ENCODE measurements at regions not wholly inside any gene's neighbourhood (a gene's known extent, or its start where the extent isn't known, plus 50 kb on each side); places are given as distances from the start of the nearest gene placed in this dataset.

- DNase-seq (ENCODE audit: low spot score), result no peak
- ATAC-seq (ENCODE audit: insufficient number of reproducible peaks, low FRiP score, low read depth), result no peak
Measured at GRCh38 chr11:119903389-119903788, 174.4 kb upstream of the NECTIN1 start.

DNA sequence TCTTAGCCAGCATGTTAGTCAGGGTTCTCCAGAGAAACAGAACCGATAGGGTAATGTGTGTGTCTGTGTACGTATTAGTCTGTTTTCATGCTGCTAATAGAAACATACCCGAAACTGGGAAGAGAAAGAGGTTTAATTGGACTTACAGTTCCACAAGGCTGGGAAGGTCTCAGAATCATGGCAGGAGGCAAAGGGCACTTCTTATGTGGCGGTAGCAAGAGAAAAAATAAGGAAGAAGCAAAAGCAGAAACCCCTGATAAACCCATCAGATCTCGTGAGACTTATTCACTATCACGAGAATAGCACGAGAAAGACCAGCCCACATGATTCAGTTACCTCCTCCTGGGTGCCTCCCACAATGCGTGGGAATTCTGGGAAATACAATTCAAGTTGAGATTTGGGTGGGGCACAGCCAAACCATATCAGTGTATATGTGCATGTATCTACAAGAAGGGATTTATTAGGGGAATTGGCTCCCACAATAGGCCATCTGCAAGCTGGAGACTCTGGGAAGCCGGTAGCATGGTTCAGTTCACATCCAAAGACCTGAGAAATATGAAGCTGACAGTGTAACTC lies 173.7 kb upstream of the NECTIN1 start:
- H3K4me1 ChIP-seq (ENCODE audit: control insufficient read depth in 1 of 2, low read depth in 2 of 2), result peaks cover 1% of the 10 kb centered on the region in 2 donors
- H3K9me3 ChIP-seq, result no peaks in the 10 kb centered on the region
- ATAC-seq (ENCODE audit: insufficient number of reproducible peaks, low FRiP score, low read depth), result no peak
- H3K27ac ChIP-seq, result no peak overlapping the region
- TF ChIP-seq, protein P1, sequence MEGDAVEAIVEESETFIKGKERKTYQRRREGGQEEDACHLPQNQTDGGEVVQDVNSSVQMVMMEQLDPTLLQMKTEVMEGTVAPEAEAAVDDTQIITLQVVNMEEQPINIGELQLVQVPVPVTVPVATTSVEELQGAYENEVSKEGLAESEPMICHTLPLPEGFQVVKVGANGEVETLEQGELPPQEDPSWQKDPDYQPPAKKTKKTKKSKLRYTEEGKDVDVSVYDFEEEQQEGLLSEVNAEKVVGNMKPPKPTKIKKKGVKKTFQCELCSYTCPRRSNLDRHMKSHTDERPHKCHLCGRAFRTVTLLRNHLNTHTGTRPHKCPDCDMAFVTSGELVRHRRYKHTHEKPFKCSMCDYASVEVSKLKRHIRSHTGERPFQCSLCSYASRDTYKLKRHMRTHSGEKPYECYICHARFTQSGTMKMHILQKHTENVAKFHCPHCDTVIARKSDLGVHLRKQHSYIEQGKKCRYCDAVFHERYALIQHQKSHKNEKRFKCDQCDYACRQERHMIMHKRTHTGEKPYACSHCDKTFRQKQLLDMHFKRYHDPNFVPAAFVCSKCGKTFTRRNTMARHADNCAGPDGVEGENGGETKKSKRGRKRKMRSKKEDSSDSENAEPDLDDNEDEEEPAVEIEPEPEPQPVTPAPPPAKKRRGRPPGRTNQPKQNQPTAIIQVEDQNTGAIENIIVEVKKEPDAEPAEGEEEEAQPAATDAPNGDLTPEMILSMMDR (IDR thresholded peaks at IDR 0.05), result no peak
- H3K27me3 ChIP-seq (replicated peaks; ENCODE audit: insufficient read depth), result no peaks in the 10 kb centered on the region
- no peak overlapping the region for H3K4me3 ChIP-seq
- H3K36me3 ChIP-seq, result no peaks in the 10 kb centered on the region
- no peak for DNase-seq (ENCODE audit: low spot score)

More at GRCh38 chr11:119903389-119903788, 174.4 kb upstream of the NECTIN1 start:
- Histone ChIP-seq H3K4me1 (ENCODE audit: control insufficient read depth in 1 of 2, low read depth in 2 of 2) (no peaks in the 10 kb centered on the region), H3K4me3 (no peak overlapping the region), H3K27ac (no peak overlapping the region), H3K9me3 (no peaks in the 10 kb centered on the region), H3K27me3 (replicated peaks; ENCODE audit: insufficient read depth) (no peaks in the 10 kb centered on the region), H3K36me3 (no peaks in the 10 kb centered on the region)
- TF ChIP-seq, protein P1 (IDR thresholded peaks at IDR 0.05), result no peak

GRCh38 chr11:119901657-119902577 lies 172.9 kb upstream of the NECTIN1 start:
- no peaks in the 10 kb centered on the region for H3K9me3 ChIP-seq
- no peak overlapping the region for H3K27ac ChIP-seq
- TF ChIP-seq, protein P1 (IDR thresholded peaks at IDR 0.05), result no peak
- peaks cover 6 to 10% of the 10 kb centered on the region in 2 donors for H3K4me1 ChIP-seq (ENCODE audit: control insufficient read depth in 1 of 2, low read depth in 2 of 2)
- H3K27me3 ChIP-seq (replicated peaks; ENCODE audit: insufficient read depth), result no peaks in the 10 kb centered on the region
- no peaks in the 10 kb centered on the region for H3K36me3 ChIP-seq
- no peak for DNase-seq (ENCODE audit: low spot score)
- no peak for ATAC-seq (ENCODE audit: insufficient number of reproducible peaks, low FRiP score, low read depth)
- H3K4me3 ChIP-seq, result no peak overlapping the region

DNA sequence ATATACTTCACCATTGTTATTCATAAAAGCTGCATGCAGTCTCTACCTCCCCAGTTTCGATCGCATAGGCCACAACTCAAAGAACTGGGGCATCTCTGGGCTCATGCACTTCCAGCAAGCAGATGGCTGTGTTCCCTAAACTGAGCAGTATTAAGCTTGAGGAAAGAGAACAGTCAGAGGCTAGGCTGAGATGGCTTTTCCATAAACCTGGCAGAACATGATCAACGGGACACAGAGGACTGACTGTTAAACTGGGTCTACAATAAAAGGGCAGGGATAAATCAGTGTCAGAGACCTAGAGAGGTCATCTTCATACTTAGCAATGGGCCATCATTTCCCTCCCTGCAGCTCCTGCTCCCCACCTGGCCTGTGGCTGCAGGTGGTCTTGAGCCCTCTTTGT lies 171.0 kb upstream of the NECTIN1 start:
- DNase-seq (ENCODE audit: low spot score), result no peak
- Histone ChIP-seq H3K4me3 (no peak overlapping the region), H3K4me1 (ENCODE audit: control insufficient read depth in 1 of 2, low read depth in 2 of 2) (peaks cover 6 to 11% of the 10 kb centered on the region in 2 donors)

GRCh38 chr11:119897576-119897975 lies 168.6 kb upstream of the NECTIN1 start:
- ATAC-seq (ENCODE audit: insufficient number of reproducible peaks, low FRiP score, low read depth), result no peak
- Histone ChIP-seq H3K4me1 (ENCODE audit: control insufficient read depth in 1 of 2, low read depth in 2 of 2) (peaks cover 6 to 11% of the 10 kb centered on the region in 2 donors), H3K4me3 (no peak overlapping the region), H3K9me3 (no peaks in the 10 kb centered on the region), H3K27ac (peak overlapping the region in 1 of 2 donors; percentile 70), H3K36me3 (no peaks in the 10 kb centered on the region), H3K27me3 (replicated peaks; ENCODE audit: insufficient read depth) (no peaks in the 10 kb centered on the region)
- no peak for DNase-seq (ENCODE audit: low spot score)
- TF ChIP-seq, protein P1 (IDR thresholded peaks at IDR 0.05), result no peak

More for the DNA sequence above, 171.0 kb upstream of the NECTIN1 start:
- Histone ChIP-seq H3K9me3 (no peaks in the 10 kb centered on the region), H3K27ac (no peak overlapping the region), H3K27me3 (replicated peaks; ENCODE audit: insufficient read depth) (no peaks in the 10 kb centered on the region), H3K36me3 (no peaks in the 10 kb centered on the region)
- ATAC-seq (ENCODE audit: insufficient number of reproducible peaks, low FRiP score, low read depth), result no peak
- TF ChIP-seq, protein P1 (IDR thresholded peaks at IDR 0.05), result no peak
